PC-3 (cell line): ENCODE measurements at regions not wholly inside any gene's neighbourhood (a gene's known extent, or its start where the extent isn't known, plus 50 kb on each side); places are given as distances from the start of the nearest gene placed in this dataset.

ENCODE experiments used
- ATAC-seq: fragments of 200-7000 bp; cut with Tn5 transposase; 2 replicates; pipeline ENCODE4 v1.9.1; 2020; ENCODE audit warnings: mild to moderate bottlenecking, moderate library complexity
- BruUV-seq: library from RNA; stranded (reverse); fragments of 400-500 nt; replicated peaks from 2 replicates; lab custom pipeline; 2021; lab: Mats Ljungman, UMichigan
- CTCF ChIA-PET: fragments of 300-600 bp; sonication (Branson Sonifier 250); formaldehyde crosslinking; loops from one replicate; lab custom pipeline; 2022; ENCODE audit warnings: antibody characterized with exemption; lab: Charles Lee
- POLR2A ChIA-PET: fragments of 300-600 bp; sonication (Branson Sonifier 250); formaldehyde crosslinking; loops from one replicate; lab custom pipeline; 2022; ENCODE audit warnings: antibody characterized with exemption; ENCODE audit not compliant: unreplicated experiment; lab: Charles Lee
- DNase-seq: peaks from one replicate; pipeline ENCODE4 v3.0.0-alpha.2; 2015
- H2AFZ ChIP-seq: fragments of 300-600 bp; sonication (generic); 2 replicates; pipeline ENCODE4 v1.6.0; 2016; ENCODE audit warnings: antibody characterized with exemption, low read length
- H3F3A ChIP-seq: fragments of 300-600 bp; sonication (generic); one replicate; pipeline ENCODE4 v1.6.0; 2017; ENCODE audit warnings: antibody characterized with exemption, low read length, control low read depth, mild to moderate bottlenecking; ENCODE audit not compliant: unreplicated experiment
- H3K27ac ChIP-seq: fragments of 300-600 bp; sonication (generic); 2 replicates; pipeline ENCODE4 v1.5.1; 2016; ENCODE audit warnings: mild to moderate bottlenecking, low read length
- H3K27me3 ChIP-seq: fragments of 300-600 bp; sonication (generic); 2 replicates; pipeline ENCODE4 v1.6.1; 2016; ENCODE audit warnings: low read length, mixed read lengths
- H3K36me3 ChIP-seq: fragments of 300-600 bp; sonication (generic); 2 replicates; pipeline ENCODE4 v1.6.1; 2016; ENCODE audit warnings: low read depth, mixed run types, low read length, mixed read lengths
- H3K4me1 ChIP-seq: fragments of 300-600 bp; sonication (generic); 2 replicates; pipeline ENCODE4 v1.5.1; 2016; ENCODE audit warnings: low read length; ENCODE audit not compliant: insufficient read depth
- H3K4me2 ChIP-seq: fragments of 300-600 bp; sonication (generic); 2 replicates; pipeline ENCODE4 v1.6.0; 2016; ENCODE audit warnings: low read length
- H3K4me3 ChIP-seq: fragments of 300-600 bp; sonication (generic); 2 replicates; pipeline ENCODE4 v1.5.1; 2016; ENCODE audit warnings: mild to moderate bottlenecking, low read length, mixed read lengths
- H3K79me2 ChIP-seq: fragments of 300-600 bp; sonication (generic); 2 replicates; pipeline ENCODE4 v1.6.1; 2017; ENCODE audit warnings: low read length, mixed read lengths
- H3K9ac ChIP-seq: fragments of 300-600 bp; sonication (generic); 2 replicates; pipeline ENCODE4 v1.6.0; 2016; ENCODE audit warnings: mild to moderate bottlenecking, low read length
- H3K9me2 ChIP-seq: fragments of 300-600 bp; sonication (generic); replicated peaks from 2 replicates; pipeline ENCODE4 v1.6.1; 2016; ENCODE audit warnings: mixed run types, low read length, mixed read lengths
- H3K9me3 ChIP-seq: fragments of 300-600 bp; sonication (generic); 2 replicates; pipeline ENCODE4 v1.6.1; 2016; ENCODE audit warnings: low read length, mixed read lengths
- H4K20me1 ChIP-seq: fragments of 300-600 bp; sonication (generic); 2 replicates; pipeline ENCODE4 v1.6.1; 2016; ENCODE audit warnings: low read length, mixed read lengths
- CTCF ChIP-seq: fragments of 300-600 bp; sonication (generic); conservative IDR thresholded peaks from 2 replicates; pipeline ENCODE4 v1.5.1; 2017; ENCODE audit warnings: antibody characterized with exemption, low read depth, mild to moderate bottlenecking, low read length
- EZH2 ChIP-seq: fragments of 300-600 bp; sonication (generic); IDR thresholded peaks from one replicate; pipeline ENCODE4 v1.6.1; 2017; ENCODE audit warnings: antibody characterized with exemption, mild to moderate bottlenecking, low read length; ENCODE audit not compliant: unreplicated experiment
- EZH2phosphoT487 ChIP-seq: fragments of 300-600 bp; sonication (generic); IDR thresholded peaks from 2 replicates; pipeline ENCODE4 v1.6.1; 2018; ENCODE audit warnings: mild to moderate bottlenecking, antibody characterized with exemption, low read length, borderline replicate concordance
- intact Hi-C: fragments of 100-400 bp; cut with micrococcal nuclease; formaldehyde crosslinking; loops from 2 replicates; pipeline ENCODE4 v1.9.0; 2023

DNA sequence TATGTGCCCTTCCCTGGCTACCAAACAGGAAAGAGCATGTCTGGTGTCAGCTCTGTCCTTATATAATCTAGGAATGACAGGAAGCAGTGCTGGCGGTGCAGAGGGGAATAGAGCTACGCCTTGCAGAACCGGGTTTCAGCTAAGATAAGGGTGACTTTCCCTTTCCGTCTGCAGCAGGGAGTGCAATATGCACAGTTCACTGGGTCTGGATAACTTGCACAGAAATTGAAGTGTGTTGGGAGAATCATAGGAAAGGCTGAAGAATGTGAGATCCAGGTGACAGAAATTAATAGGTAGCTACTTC lies 90.0 kb upstream of the TSHZ3 start:
- Histone ChIP-seq H3K36me3 (no peaks in the 10 kb centered on the region), H3K9me2 (no peaks in the 10 kb centered on the region), H3K27ac (no peak overlapping the region), H3K4me2 (no peak overlapping the region), H4K20me1 (no peaks in the 10 kb centered on the region), H3K27me3 (no peaks in the 10 kb centered on the region), H2AFZ (no peak overlapping the region), H3K79me2 (no peaks in the 10 kb centered on the region), H3K4me3 (no peak overlapping the region), H3K9ac (no peak overlapping the region), H3K9me3 (no peaks in the 10 kb centered on the region), H3K4me1 (no peaks in the 10 kb centered on the region), H3F3A (no peaks in the 10 kb centered on the region)
- POLR2A ChIA-PET, result no interaction called here
- intact Hi-C loops, result no loop called here
- TF ChIP-seq EZH2phosphoT487, result no peak
- no peak for ATAC-seq
- DNase-seq, result no peak
- CTCF ChIA-PET, result no interaction called here
- no TSS peak for BruUV-seq

DNA sequence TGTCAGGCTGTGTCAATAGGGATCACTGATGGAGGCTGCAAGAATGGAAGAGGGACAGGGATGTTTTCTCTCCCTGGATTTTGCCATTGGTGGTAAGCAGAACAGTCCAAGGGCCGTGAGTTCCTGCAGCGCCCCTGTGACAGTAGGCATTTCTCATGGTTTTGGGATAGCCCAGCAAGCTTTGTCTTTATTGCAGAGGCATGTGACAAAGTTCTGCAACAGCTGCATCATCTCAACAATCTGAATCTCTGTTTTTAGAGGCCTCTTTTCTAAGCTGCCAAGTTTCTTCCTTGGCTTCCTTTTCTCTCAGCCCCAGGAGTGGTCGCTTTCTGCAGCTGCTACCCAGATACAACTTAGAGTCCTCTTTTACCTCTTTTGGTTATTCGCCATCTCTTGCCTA lies 95.7 kb upstream of the TSHZ3 start:
- intact Hi-C loops, result no loop called here
- no peaks in the 10 kb centered on the region for H3K36me3 ChIP-seq
- H3K9ac ChIP-seq, result no peak overlapping the region
- CTCF ChIA-PET, result no interaction called here
- no peak overlapping the region for H3K4me2 ChIP-seq
- H3K4me1 ChIP-seq, result no peaks in the 10 kb centered on the region
- H3F3A ChIP-seq, result no peaks in the 10 kb centered on the region
- no peaks in the 10 kb centered on the region for H3K9me2 ChIP-seq
- POLR2A ChIA-PET, result no interaction called here
- 0 out of 2 replicates have a peak, but pooled peaks cover 4% of the 10 kb centered on the region for H3K9me3 ChIP-seq
- no peak overlapping the region for H2AFZ ChIP-seq
- no peaks in the 10 kb centered on the region for H4K20me1 ChIP-seq
- BruUV-seq, result no TSS peak
- ATAC-seq (no peak), DNase-seq (no peak)
- H3K79me2 ChIP-seq, result no peaks in the 10 kb centered on the region
- TF ChIP-seq EZH2 (no peak), EZH2phosphoT487 (no peak), CTCF (no peak)
- no peak overlapping the region for H3K4me3 ChIP-seq
- no peaks in the 10 kb centered on the region for H3K27me3 ChIP-seq
- H3K27ac ChIP-seq, result no peak overlapping the region

GRCh38 chr19:31445406-31445805 lies 96.2 kb upstream of the TSHZ3 start:
- ChIA-PET CTCF (no interaction called here), POLR2A (no interaction called here)
- no peak overlapping the region for H3K9ac ChIP-seq
- H3K27ac ChIP-seq, result no peak overlapping the region
- no peaks in the 10 kb centered on the region for H3K79me2 ChIP-seq
- no peaks in the 10 kb centered on the region for H3K27me3 ChIP-seq
- intact Hi-C loops, result no loop called here
- H3K36me3 ChIP-seq, result no peaks in the 10 kb centered on the region
- H2AFZ ChIP-seq, result no peak overlapping the region
- H4K20me1 ChIP-seq, result no peaks in the 10 kb centered on the region
- H3K4me2 ChIP-seq, result no peak overlapping the region
- ATAC-seq (no peak), DNase-seq (no peak)
- no peaks in the 10 kb centered on the region for H3K9me2 ChIP-seq
- 0 out of 2 replicates have a peak, but pooled peaks cover 4% of the 10 kb centered on the region for H3K9me3 ChIP-seq
- TF ChIP-seq CTCF, result no peak
- no peak for TF ChIP-seq EZH2phosphoT487
- no peak for TF ChIP-seq EZH2
- H3F3A ChIP-seq, result no peaks in the 10 kb centered on the region
- BruUV-seq, result no TSS peak
- H3K4me3 ChIP-seq, result no peak overlapping the region
- H3K4me1 ChIP-seq, result no peaks in the 10 kb centered on the region
